Fibroblast of peridontal ligament (primary cell): ENCODE measurements at regions not wholly inside any gene's neighbourhood (a gene's known extent, or its start where the extent isn't known, plus 50 kb on each side); places are given as distances from the start of the nearest gene placed in this dataset.
"Not testable (repeated sequence)": the region's sequence is repeated elsewhere in the genome, so short reads cannot be mapped to it uniquely, and the experiment has no call there.

ENCODE experiments used
- DNase-seq: peaks from one replicate; pipeline ENCODE4 v3.0.0-alpha.2; 2010; ENCODE audit errors: extremely low read depth

DNA sequence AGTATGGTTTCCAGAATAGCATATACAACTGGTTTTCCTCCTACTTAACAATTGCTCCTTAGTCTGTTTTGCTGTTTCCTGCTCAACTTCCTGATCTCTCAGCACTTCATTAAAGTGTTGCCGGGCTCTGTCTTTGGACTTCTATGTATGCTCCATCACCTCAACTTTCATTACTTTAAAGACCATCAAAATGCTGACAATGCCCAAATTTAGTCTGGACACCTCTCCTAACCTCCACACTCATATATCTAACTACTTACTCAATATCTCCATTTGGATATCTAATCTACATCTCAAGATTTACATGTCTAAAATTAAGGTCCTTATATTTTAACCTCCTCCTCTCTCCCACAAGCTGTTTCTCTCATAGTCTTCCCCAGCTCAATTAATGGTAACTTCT lies 54.4 kb upstream of the LGR5 start:
- DNase-seq, result no peak

DNA sequence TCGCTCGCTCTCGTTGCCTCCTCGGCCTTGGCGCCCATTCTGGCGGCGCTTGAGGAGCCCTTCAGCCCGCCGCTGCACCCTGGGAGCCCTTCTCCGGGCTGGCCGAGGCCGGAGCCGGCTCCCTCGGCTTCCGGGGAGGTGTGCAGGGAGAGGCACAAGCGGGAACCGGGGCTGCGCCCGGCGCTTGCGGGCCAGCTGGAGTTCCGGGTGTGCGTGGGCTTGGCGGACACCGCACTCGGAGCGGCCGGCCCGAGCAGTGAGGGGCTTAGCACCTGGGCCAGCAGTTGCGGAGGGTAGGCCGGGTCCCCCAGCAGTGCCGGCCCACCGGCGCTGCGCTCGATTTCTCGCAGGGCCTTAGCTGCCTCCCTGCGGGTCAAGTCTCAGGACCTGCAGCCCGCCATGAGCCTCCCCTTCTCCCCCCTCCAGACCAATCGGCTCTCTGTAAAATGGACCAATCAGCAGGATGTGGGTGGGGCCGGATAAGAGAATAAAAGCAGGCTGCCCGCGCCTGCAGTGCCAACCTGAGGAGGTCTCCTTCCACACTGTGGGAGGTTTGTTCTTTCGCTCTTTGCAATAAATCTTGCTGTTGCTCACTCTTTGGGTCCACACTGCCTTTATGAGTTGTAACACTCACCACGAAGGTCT lies 62.8 kb upstream of the LGR5 start:
- not testable (repeated sequence) for DNase-seq

DNA sequence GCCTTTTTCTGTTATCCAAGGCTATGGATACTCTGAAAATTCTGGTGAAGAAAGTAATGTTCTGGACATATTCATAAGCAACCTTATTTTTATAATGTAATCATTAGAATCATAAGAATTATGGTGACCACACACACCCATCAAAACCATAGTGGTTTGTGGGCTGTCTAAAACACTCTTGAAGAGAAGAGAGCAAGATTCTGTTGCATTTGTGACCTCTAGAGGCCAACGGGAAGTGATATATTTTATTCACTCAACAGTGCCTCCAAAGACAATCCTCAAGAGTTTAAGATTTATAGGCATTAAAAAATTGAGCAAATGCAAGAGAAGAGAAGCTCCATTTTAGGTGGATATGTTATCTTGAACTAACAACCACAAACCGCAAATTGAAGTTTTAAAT lies 68.5 kb upstream of the LGR5 start:
- DNase-seq, result no peak

DNA sequence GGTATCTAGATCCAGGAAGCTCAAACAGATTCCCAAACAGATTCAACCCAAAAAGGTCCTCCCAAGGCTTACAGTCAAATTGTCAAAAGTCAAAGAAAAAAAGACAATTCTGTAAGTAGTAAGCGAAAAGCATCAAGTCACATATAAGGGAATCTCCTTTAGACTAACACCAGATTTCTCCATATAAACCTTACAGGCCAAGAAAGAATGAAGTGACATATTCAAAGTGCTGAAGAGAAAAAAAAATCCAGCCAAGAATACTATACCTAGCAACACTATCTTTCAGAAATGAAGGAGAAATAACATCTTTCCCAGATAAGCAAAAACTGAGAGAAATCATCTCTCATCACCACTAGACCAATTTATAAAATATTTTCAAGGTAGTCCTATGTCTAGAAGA lies 79.6 kb upstream of the LGR5 start:
- no peak for DNase-seq

GRCh38 chr12:71356569-71356968 lies 83.0 kb upstream of the LGR5 start:
- no peak for DNase-seq

GRCh38 chr12:71354871-71355270 lies 84.7 kb upstream of the LGR5 start:
- no peak for DNase-seq

DNA sequence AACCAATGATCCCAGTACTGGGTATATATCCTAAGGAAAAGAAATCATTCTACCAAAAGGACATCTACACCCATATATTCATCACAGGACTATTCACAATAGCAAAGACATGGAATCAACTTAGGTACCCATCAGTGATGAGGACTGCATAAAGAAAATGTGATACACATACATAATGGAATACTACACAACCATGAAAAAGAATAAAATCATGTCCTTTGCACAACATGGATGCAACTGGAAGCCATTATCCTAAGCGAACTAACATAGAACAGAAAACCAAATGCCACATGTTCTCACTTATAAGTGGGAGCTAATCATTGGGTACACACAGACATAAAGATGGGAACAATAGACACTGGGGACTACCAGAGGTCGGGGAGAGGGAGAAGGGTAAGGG lies 86.0 kb upstream of the LGR5 start:
- DNase-seq, result no peak

DNA sequence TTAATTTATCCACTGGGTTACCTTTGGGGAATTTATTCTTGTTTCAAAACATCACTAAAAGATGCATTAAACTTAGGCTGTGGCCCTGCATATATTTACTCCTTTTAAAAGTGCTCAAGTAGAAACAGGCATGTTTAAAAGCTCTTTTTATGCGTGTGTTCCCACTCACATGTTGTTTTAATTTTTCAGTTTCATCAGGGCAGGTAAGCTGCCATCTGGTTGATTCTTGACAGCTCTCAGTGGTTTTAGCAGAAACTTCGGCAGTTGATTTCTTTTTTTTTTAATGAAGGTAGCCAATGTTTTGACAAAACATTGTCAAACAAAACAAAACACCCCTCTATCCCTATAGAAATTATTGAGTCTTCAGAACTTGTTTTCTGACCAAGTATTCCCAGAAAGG lies 89.6 kb upstream of the LGR5 start:
- no peak for DNase-seq

DNA sequence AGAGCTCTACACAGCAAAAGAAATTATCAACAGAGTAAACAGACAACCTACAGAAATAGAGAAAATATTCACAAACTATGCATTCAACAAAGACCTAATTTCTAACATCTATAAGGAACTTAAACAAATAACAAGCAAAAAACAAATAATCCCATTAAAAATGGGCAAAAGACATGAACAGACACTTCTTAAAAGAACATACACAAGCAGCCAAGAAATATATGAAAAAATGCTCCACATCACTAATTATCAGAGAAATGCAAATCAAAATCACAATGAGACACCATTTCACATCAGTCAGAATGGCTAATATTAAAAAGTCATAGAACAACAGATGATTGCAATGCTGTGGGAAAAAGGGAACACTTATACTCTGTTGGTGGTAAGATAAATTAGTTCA lies 100.7 kb upstream of the LGR5 start:
- DNase-seq, result no peak

- no peak for DNase-seq
Measured at GRCh38 chr12:71335963-71336257, 103.7 kb upstream of the LGR5 start.

DNA sequence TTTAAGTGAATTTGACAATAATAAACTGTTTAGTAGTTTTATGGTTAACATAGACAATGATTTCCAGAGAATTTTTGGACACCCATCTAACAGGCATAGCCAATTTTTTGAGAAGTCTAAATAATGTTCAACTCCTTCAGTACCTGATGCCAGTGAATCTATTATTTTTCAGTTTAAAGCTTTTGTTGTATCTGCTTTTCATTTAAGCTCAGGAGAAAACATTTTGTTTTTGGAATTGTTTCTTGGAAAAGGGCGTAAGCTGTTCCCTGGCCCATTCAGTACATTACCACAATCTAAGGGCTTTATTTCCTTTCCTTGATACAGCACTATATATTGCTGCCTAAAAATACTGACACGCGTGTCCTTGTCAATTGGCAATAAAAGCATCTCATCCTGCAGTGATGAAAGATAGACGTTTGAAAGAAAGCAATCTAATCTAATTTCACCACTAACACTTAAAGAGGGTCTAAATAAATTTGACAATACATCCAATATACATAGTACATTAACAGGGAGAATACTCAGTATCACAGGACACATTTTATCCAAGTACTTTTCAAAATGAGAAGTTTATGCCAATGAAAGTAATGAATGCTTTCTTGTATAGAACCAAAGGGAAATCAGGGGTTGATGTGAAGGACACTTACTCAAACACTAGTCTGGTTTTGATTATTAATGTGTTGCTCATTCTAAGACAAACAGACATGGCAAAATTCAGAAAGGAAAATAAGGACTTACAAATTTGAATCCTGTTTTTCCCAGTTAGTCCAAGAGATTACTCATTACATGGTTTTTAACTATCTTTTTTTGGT lies 104.2 kb upstream of the LGR5 start:
- DNase-seq, result no peak

GRCh38 chr12:71333418-71333817 lies 106.2 kb upstream of the LGR5 start:
- no peak for DNase-seq

DNA sequence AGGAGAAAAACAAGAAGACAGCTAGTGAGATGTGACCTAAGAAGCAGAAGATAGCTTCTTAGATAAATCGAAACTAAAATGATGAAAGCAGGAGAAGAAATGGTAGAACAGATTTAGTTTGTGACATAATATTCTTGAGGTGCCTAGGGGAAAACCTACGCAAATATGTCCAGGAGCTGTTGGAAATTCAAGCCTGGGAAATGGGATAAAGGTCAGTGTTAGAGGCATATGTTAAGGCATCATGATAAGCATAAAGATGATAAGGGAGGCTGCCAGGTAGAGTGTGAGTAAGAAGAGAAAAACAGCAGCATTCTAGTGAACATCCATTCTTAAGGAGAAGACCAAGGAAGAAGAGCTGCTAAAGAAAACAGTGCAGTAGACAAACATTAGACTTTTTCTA lies 109.6 kb upstream of the LGR5 start:
- no peak for DNase-seq

DNA sequence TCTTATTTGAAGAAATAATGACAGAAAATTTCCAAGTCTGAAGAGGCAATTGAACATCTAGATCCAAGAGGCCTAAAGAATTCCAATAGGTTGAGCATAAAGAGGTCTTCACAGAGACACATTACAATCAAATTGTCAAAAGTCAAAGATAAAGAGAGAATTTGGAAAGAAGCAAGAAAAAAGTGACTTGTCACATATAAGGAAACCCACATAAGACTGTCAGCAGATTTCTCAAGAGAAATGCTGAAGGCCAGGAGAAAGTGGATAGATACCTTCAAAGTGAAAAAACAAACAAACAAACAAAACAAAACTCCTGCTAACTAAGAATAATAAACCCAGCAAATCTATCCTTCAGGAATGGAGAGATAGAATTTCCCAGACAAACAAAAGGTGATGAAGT lies 118.1 kb upstream of the LGR5 start:
- DNase-seq, result no peak

- no peak for DNase-seq
Measured at GRCh38 chr12:71321130-71321529, 118.5 kb upstream of the LGR5 start.

GRCh38 chr12:71315328-71315985 lies 124.1 kb upstream of the LGR5 start:
- DNase-seq, result no peak

DNA sequence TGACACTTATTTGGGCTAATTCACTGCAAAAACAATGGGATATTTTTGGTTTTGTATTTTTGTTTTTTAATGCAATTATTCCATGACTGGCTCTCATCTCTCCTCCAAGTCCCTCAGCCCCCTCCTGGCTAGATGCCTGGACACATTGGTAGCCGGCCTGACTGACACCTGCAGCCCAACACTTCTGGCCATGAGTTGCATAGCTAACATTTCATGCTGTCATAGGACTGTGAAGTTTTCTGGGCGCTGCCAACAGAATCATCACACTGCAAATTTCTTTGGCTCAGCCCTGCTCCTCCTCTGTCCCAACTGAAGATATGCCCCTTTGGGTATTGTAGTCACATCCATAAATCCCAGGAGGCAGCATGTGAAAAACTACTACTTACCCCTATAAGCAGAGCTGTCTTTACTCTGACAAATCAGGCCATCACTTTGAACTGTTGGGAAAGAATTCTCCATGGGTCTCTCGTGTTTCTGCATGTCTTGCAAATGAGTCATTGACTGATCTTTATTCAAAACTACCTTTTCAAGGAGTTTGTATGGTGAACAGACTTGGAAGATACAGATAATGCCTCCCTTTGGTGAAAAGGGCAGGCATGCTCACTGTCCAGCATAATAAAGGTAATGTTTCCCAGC lies 126.7 kb upstream of the LGR5 start:
- no peak for DNase-seq

- DNase-seq, result not testable (repeated sequence)
Measured at GRCh38 chr12:71311611-71312010, 128.0 kb upstream of the LGR5 start.

GRCh38 chr12:71306808-71307207 lies 132.8 kb upstream of the LGR5 start:
- DNase-seq, result no peak

DNA sequence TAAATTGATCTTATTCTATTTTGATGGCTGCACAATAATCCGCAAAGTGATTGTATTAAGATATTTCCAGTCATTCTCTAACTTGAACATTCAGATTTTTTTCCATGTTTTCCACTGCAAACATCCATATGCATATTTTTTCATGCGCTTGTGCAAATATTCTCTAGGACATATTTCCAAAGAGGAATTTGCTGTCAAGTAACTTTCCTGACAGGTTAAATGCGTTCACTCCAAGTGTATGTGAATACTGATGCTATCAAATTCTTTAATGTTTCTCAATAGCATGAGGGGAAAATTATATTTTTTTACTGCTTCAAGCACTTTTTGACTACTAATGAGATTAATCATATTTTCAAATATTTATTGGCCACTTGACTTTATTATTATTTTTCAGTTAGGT lies 135.3 kb upstream of the LGR5 start:
- no peak for DNase-seq

GRCh38 chr12:71303199-71303598 lies 136.4 kb upstream of the LGR5 start:
- no peak for DNase-seq

GRCh38 chr12:71300772-71301675 lies 138.6 kb upstream of the LGR5 start:
- DNase-seq, result no peak
